Natural killer cell (primary cell): ENCODE measurements at regions not wholly inside any gene's neighbourhood (a gene's known extent, or its start where the extent isn't known, plus 50 kb on each side); places are given as distances from the start of the nearest gene placed in this dataset.

Experiments used
- ATAC-seq, 3 donors: fragments of 150-1000 bp in 2 of 3; fragments of 200-7000 bp in 1 of 3; cut with Tn5 transposase; 1 replicate in 1 of 3; 2 replicates in 2 of 3; pipeline ENCODE4 v1.10.0; 2021; ENCODE audit warnings: mild to moderate bottlenecking in 2 of 3, moderate library complexity in 2 of 3
- DNase-seq, 2 donors: peaks; one replicate each; pipeline versions ENCODE4 v3.0.0 to v3.0.0-alpha.2; 2013 to 2021; ENCODE audit warnings: mixed read lengths in 1 of 2
- H3K27ac ChIP-seq: one replicate; pipeline ENCODE4 v1.5.1; 2013; ENCODE audit warnings: mild to moderate bottlenecking, low read length
- H3K27me3 ChIP-seq: one replicate; pipeline ENCODE4 v1.6.1; 2013; ENCODE audit warnings: low read length; ENCODE audit not compliant: control insufficient read depth, insufficient read depth
- H3K36me3 ChIP-seq: one replicate; pipeline ENCODE4 v1.6.1; 2013; ENCODE audit warnings: low read length; ENCODE audit not compliant: control insufficient read depth, insufficient read depth
- H3K4me1 ChIP-seq: one replicate; pipeline ENCODE4 v1.6.1; 2013; ENCODE audit warnings: low read length; ENCODE audit not compliant: control insufficient read depth, insufficient read depth
- H3K4me3 ChIP-seq: one replicate; pipeline ENCODE4 v1.5.1; 2013; ENCODE audit warnings: low read length
- H3K9me3 ChIP-seq: one replicate; pipeline ENCODE4 v1.6.1; 2013; ENCODE audit warnings: low read length; ENCODE audit not compliant: control insufficient read depth, insufficient read depth
- H3K27ac Mint-ChIP-seq, 2 donors: one replicate each; pipeline ENCODE4 v1.8.0; 2022; ENCODE audit warnings: mild to moderate bottlenecking in 2 of 2, mixed read lengths in 2 of 2, moderate library complexity in 1 of 2
- H3K27me3 Mint-ChIP-seq, 2 donors: one replicate each; pipeline ENCODE4 v1.8.0; 2022; ENCODE audit warnings: low read depth in 2 of 2, mixed read lengths in 2 of 2
- H3K36me3 Mint-ChIP-seq: one replicate; pipeline ENCODE4 v1.8.0; 2022; ENCODE audit warnings: mixed read lengths
- H3K4me1 Mint-ChIP-seq, 2 donors: one replicate each; pipeline ENCODE4 v1.8.0; 2022; ENCODE audit warnings: mixed read lengths in 2 of 2
- H3K4me3 Mint-ChIP-seq: one replicate; pipeline ENCODE4 v1.8.0; 2022; ENCODE audit warnings: mild to moderate bottlenecking, moderate library complexity, mixed read lengths
- H3K9me3 Mint-ChIP-seq, 2 donors: one replicate each; pipeline ENCODE4 v1.8.0; 2022; ENCODE audit warnings: mixed read lengths in 2 of 2
- CTCF ChIP-seq: fragments of 200-600 bp; IDR thresholded peaks from one replicate; pipeline ENCODE4 v1.8.0; 2022; ENCODE audit warnings: antibody characterized with exemption
- WGBS: methylation state at CpG from one replicate; pipeline ENCODE4 v1.1.7; 2013; ENCODE audit warnings: missing lambda C conversion rate; ENCODE audit not compliant: insufficient coverage; 5-methylcytosine and 5-hydroxymethylcytosine counted together
- intact Hi-C: fragments of 100-400 bp; cut with micrococcal nuclease; formaldehyde crosslinking; loops from one replicate; pipeline ENCODE4 v1.14.2; 2022

- no peak overlapping the region for H3K4me3 Mint-ChIP-seq
- no peak overlapping the region for H3K4me3 ChIP-seq
These were observed 665.6 kb upstream of the SOX9 start for GRCh38 chr17:71455219-71455618.

GRCh38 chr17:71458322-71458721 is 662.5 kb upstream of the SOX9 start:
- DNase-seq (no peak), ATAC-seq (no peak)
- Mint-ChIP-seq H3K4me1 (no peaks in the 10 kb centered on the region), H3K27me3 (no peaks in the 10 kb centered on the region), H3K36me3 (no peaks in the 10 kb centered on the region), H3K27ac (no peak overlapping the region), H3K9me3 (peaks cover 6 to 16% of the 10 kb centered on the region in 2 donors), H3K4me3 (no peak overlapping the region)
- no peaks in the 10 kb centered on the region for H3K27me3 ChIP-seq
- H3K4me1 ChIP-seq, result no peaks in the 10 kb centered on the region
- H3K36me3 ChIP-seq, result no peaks in the 10 kb centered on the region
- no peak overlapping the region for H3K4me3 ChIP-seq
- no peaks in the 10 kb centered on the region for H3K9me3 ChIP-seq
- TF ChIP-seq CTCF, result no peak
- intact Hi-C loops, result loop anchor here (10.0 kb wide), 2 partner anchors 56 to 84 kb away; no protein-coding TSS in a partner anchor
- no peak overlapping the region for H3K27ac ChIP-seq
- WGBS, result 90% methylated on average over 4 of the region's 5 CpGs

More at GRCh38 chr17:71455219-71455618, 665.6 kb upstream of the SOX9 start:
- Mint-ChIP-seq H3K4me1 (no peaks in the 10 kb centered on the region), H3K9me3 (peaks cover 2 to 6% of the 10 kb centered on the region in 2 donors), H3K27me3 (no peaks in the 10 kb centered on the region), H3K36me3 (no peaks in the 10 kb centered on the region), H3K27ac (no peak overlapping the region)
- DNase-seq (no peak), ATAC-seq (no peak)
- TF ChIP-seq CTCF, result no peak
- Histone ChIP-seq H3K4me1 (no peaks in the 10 kb centered on the region), H3K9me3 (no peaks in the 10 kb centered on the region), H3K27me3 (no peaks in the 10 kb centered on the region), H3K27ac (no peak overlapping the region), H3K36me3 (no peaks in the 10 kb centered on the region)
- intact Hi-C loops, result loop anchor here (10.0 kb wide), 2 partner anchors 60 to 80 kb away; no protein-coding TSS in a partner anchor
- 62% methylated on average over 2 of the region's 2 CpGs for WGBS

DNA sequence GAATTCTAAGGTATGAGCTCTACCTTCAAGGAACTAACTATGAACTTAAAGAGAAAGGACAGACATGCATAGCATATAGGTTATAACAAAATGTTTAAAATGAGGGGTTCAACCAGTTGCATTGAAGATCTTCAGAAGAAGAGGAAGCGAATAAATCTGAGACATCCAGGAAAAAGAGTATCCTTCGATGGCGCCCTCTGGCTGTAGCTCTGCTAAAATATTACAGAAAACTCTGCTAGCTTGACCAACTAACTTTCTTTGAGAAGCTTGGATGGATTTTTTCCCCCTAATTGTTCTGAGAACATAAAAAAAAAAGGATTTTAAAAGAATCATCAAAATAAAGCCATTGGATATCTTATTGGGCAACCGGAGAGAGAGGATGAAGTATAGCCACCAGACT is 659.9 kb upstream of the SOX9 start:
- Histone ChIP-seq H3K4me3 (no peak overlapping the region), H3K4me1 (no peaks in the 10 kb centered on the region), H3K27ac (no peak overlapping the region), H3K9me3 (no peaks in the 10 kb centered on the region), H3K36me3 (no peaks in the 10 kb centered on the region), H3K27me3 (no peaks in the 10 kb centered on the region)
- Mint-ChIP-seq H3K27me3 (no peaks in the 10 kb centered on the region), H3K4me1 (no peaks in the 10 kb centered on the region), H3K27ac (no peak overlapping the region), H3K4me3 (no peak overlapping the region), H3K36me3 (no peaks in the 10 kb centered on the region), H3K9me3 (peaks cover 6 to 16% of the 10 kb centered on the region in 2 donors)
- WGBS, result 83% methylated on average over 4 of the region's 4 CpGs
- DNase-seq, result no peak
- TF ChIP-seq CTCF, result no peak
- no peak for ATAC-seq
- intact Hi-C loops, result no loop called here

GRCh38 chr17:71461498-71462169 is 659.2 kb upstream of the SOX9 start:
- H3K27me3 Mint-ChIP-seq, result no peaks in the 10 kb centered on the region
- H3K36me3 Mint-ChIP-seq, result no peaks in the 10 kb centered on the region
- Histone ChIP-seq H3K9me3 (no peaks in the 10 kb centered on the region), H3K4me3 (no peak overlapping the region), H3K27me3 (no peaks in the 10 kb centered on the region), H3K36me3 (no peaks in the 10 kb centered on the region), H3K4me1 (no peaks in the 10 kb centered on the region), H3K27ac (no peak overlapping the region)
- H3K27ac Mint-ChIP-seq, result no peak overlapping the region
- no peaks in the 10 kb centered on the region for H3K4me1 Mint-ChIP-seq
- H3K9me3 Mint-ChIP-seq, result peaks cover 8 to 16% of the 10 kb centered on the region in 2 donors
- H3K4me3 Mint-ChIP-seq, result no peak overlapping the region
- 85% methylated on average over 4 of the region's 5 CpGs for WGBS
- intact Hi-C loops, result no loop called here
- no peak for TF ChIP-seq CTCF
- no peak for DNase-seq
- no peak for ATAC-seq
